CD14-positive monocyte (primary cell): ENCODE measurements at regions not wholly inside any gene's neighbourhood (a gene's known extent, or its start where the extent isn't known, plus 50 kb on each side); places are given as distances from the start of the nearest gene placed in this dataset.

Experiments used
- DNase-seq, 3 donors: peaks; one replicate each; pipeline ENCODE4 v3.0.0-alpha.2; 2011 to 2022
- H2AFZ ChIP-seq: 2 replicates; pipeline ENCODE4 v1.6.0; 2012; ENCODE audit warnings: mild to moderate bottlenecking, low read depth, low read length, inconsistent platforms; ENCODE audit not compliant: insufficient read depth, poor library complexity, severe bottlenecking
- H3K27ac ChIP-seq, 2 donors: 1 replicate in 1 of 2; 2 replicates in 1 of 2; pipeline ENCODE4 v1.5.1; 2012 to 2013; ENCODE audit warnings: low read length in 2 of 2, control low read depth in 1 of 2, inconsistent platforms in 1 of 2, low read depth in 1 of 2, mild to moderate bottlenecking in 1 of 2
- H3K27me3 ChIP-seq, 2 donors: one replicate each; pipeline versions ENCODE4 v1.6.0 to v1.6.1; 2011 to 2013; ENCODE audit warnings: low read length in 2 of 2; ENCODE audit not compliant: control insufficient read depth in 2 of 2, insufficient read depth in 2 of 2
- H3K36me3 ChIP-seq, 2 donors: replicated peaks in 1 of 2; 1 replicate in 1 of 2; 2 replicates in 1 of 2; pipeline versions ENCODE4 v1.5.1 to v1.6.1; 2012 to 2013; ENCODE audit warnings: low read length in 2 of 2, control low read depth in 1 of 2, inconsistent platforms in 1 of 2, mild to moderate bottlenecking in 1 of 2; ENCODE audit not compliant: insufficient read depth in 2 of 2, control insufficient read depth in 1 of 2
- H3K4me1 ChIP-seq, 2 donors: 1 replicate in 1 of 2; 2 replicates in 1 of 2; pipeline versions ENCODE4 v1.5.1 to v1.6.1; 2012 to 2013; ENCODE audit warnings: low read length in 2 of 2, control low read depth in 1 of 2, inconsistent platforms in 1 of 2, mild to moderate bottlenecking in 1 of 2, moderate library complexity in 1 of 2; ENCODE audit not compliant: insufficient read depth in 2 of 2, control insufficient read depth in 1 of 2
- H3K4me2 ChIP-seq: replicated peaks from 2 replicates; pipeline ENCODE3; 2012; ENCODE audit warnings: low read length, moderate library complexity, mild to moderate bottlenecking; ENCODE audit not compliant: poor library complexity, severe bottlenecking; ENCODE audit errors: extremely low read depth
- H3K4me3 ChIP-seq, 3 experiments: fragments of 200-600 bp in 1 of 3; sonication (generic) in 1 of 3; replicated peaks in 1 of 3; 1 replicate in 2 of 3; 2 replicates in 1 of 3; pipeline ENCODE4 v1.5.1; 2011 to 2013; ENCODE audit warnings: low read length in 3 of 3, mild to moderate bottlenecking in 3 of 3, control low read depth in 2 of 3, low read depth in 2 of 3, inconsistent platforms in 1 of 3, moderate library complexity in 1 of 3
- H3K79me2 ChIP-seq: 2 replicates; pipeline ENCODE4 v1.6.0; 2012; ENCODE audit warnings: mild to moderate bottlenecking, control low read depth, inconsistent platforms, low read length, moderate library complexity; ENCODE audit not compliant: insufficient read depth
- H3K9ac ChIP-seq: 2 replicates; pipeline ENCODE4 v1.6.0; 2017; ENCODE audit warnings: low read length, mild to moderate bottlenecking; ENCODE audit not compliant: insufficient read depth, poor library complexity, severe bottlenecking
- H3K9me3 ChIP-seq, 2 donors: replicated peaks in 1 of 2; 1 replicate in 1 of 2; 2 replicates in 1 of 2; pipeline versions ENCODE4 v1.5.1 to v1.6.1; 2012 to 2013; ENCODE audit warnings: low read length in 2 of 2, control low read depth in 1 of 2; ENCODE audit not compliant: control insufficient read depth in 1 of 2, insufficient read depth in 1 of 2
- H4K20me1 ChIP-seq: 2 replicates; pipeline ENCODE4 v1.6.0; 2012; ENCODE audit warnings: mild to moderate bottlenecking, low read length, control low read depth, moderate library complexity; ENCODE audit not compliant: insufficient read depth
- H3K27ac Mint-ChIP-seq, 7 donors: one replicate each; pipeline ENCODE4 v1.8.0; 2020; ENCODE audit warnings: mild to moderate bottlenecking in 7 of 7, mixed read lengths in 7 of 7, moderate library complexity in 6 of 7, inconsistent platforms in 2 of 7
- H3K27me3 Mint-ChIP-seq, 3 donors: one replicate each; pipeline ENCODE4 v1.8.0; 2021 to 2022; ENCODE audit warnings: low read depth in 3 of 3, mild to moderate bottlenecking in 3 of 3, mixed read lengths in 3 of 3, moderate library complexity in 3 of 3, inconsistent platforms in 1 of 3
- H3K36me3 Mint-ChIP-seq, 2 donors: one replicate each; pipeline ENCODE4 v1.8.0; 2020; ENCODE audit warnings: mixed read lengths in 2 of 2, inconsistent platforms in 1 of 2, mild to moderate bottlenecking in 1 of 2
- H3K4me1 Mint-ChIP-seq: one replicate; pipeline ENCODE4 v1.8.0; 2020; ENCODE audit warnings: mild to moderate bottlenecking, mixed read lengths
- H3K4me3 Mint-ChIP-seq, 2 donors: one replicate each; pipeline ENCODE4 v1.8.0; 2020; ENCODE audit warnings: mild to moderate bottlenecking in 2 of 2, mixed read lengths in 2 of 2, moderate library complexity in 1 of 2
- H3K9me3 Mint-ChIP-seq, 7 donors: one replicate each; pipeline ENCODE4 v1.8.0; 2020 to 2022; ENCODE audit warnings: mixed read lengths in 7 of 7, mild to moderate bottlenecking in 6 of 7, moderate library complexity in 6 of 7, inconsistent platforms in 2 of 7
- WGBS: methylation state at CpG from one replicate; pipeline ENCODE4 v1.1.5; 2013; ENCODE audit warnings: missing lambda C conversion rate; ENCODE audit not compliant: insufficient coverage; 5-methylcytosine and 5-hydroxymethylcytosine counted together
- intact Hi-C, 2 donors: fragments of 100-400 bp; cut with micrococcal nuclease; formaldehyde crosslinking; loops; one replicate each; pipeline versions ENCODE4 v1.15.0 to v1.15.1; 2023
- TF ChIP-seq, protein P1 (sequence below): fragments of 200-600 bp; IDR thresholded peaks from one replicate; pipeline ENCODE4 v1.8.0; 2022; ENCODE audit warnings: antibody characterized with exemption, mild to moderate bottlenecking

DNA sequence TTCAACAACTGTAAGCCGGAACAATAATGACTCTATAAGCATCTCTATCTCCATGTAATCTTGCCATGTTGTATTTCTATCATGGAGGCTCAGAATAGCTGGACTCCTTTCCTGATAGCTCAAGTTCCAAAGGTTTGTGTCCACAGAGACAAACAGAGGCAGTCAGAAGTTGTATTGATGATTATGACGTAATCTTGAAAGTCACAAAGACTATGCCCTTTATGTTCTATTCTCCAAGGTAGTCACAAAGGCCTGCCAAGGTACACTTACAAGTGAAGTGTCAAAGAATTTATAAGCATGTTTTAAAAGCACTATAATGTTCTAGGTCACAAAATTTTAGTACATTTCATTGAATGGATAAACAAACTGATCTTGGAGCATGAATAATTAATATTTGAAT is 542.2 kb downstream of the CDH11 start:
- no peaks in the 10 kb centered on the region for H3K36me3 ChIP-seq
- no peak overlapping the region for H3K9ac ChIP-seq
- no peaks in the 10 kb centered on the region for H3K9me3 ChIP-seq
- TF ChIP-seq, protein P1, sequence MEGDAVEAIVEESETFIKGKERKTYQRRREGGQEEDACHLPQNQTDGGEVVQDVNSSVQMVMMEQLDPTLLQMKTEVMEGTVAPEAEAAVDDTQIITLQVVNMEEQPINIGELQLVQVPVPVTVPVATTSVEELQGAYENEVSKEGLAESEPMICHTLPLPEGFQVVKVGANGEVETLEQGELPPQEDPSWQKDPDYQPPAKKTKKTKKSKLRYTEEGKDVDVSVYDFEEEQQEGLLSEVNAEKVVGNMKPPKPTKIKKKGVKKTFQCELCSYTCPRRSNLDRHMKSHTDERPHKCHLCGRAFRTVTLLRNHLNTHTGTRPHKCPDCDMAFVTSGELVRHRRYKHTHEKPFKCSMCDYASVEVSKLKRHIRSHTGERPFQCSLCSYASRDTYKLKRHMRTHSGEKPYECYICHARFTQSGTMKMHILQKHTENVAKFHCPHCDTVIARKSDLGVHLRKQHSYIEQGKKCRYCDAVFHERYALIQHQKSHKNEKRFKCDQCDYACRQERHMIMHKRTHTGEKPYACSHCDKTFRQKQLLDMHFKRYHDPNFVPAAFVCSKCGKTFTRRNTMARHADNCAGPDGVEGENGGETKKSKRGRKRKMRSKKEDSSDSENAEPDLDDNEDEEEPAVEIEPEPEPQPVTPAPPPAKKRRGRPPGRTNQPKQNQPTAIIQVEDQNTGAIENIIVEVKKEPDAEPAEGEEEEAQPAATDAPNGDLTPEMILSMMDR = no peak
- H3K9me3 Mint-ChIP-seq = no peaks in the 10 kb centered on the region
- no peak overlapping the region for H2AFZ ChIP-seq
- no peaks in the 10 kb centered on the region for H3K27me3 Mint-ChIP-seq
- no peaks in the 10 kb centered on the region for H3K36me3 Mint-ChIP-seq
- no peaks in the 10 kb centered on the region for H4K20me1 ChIP-seq
- H3K4me2 ChIP-seq = no peak overlapping the region
- H3K4me3 ChIP-seq = no peak overlapping the region
- no peak for DNase-seq
- no peaks in the 10 kb centered on the region for H3K4me1 Mint-ChIP-seq
- 80% methylated on average over 1 of the region's 2 CpGs for whole genome bisulfite sequencing
- no peaks in the 10 kb centered on the region for H3K27me3 ChIP-seq
- H3K4me1 ChIP-seq = no peaks in the 10 kb centered on the region
- no peak overlapping the region for H3K27ac Mint-ChIP-seq
- H3K79me2 ChIP-seq = no peaks in the 10 kb centered on the region
- H3K27ac ChIP-seq = no peak overlapping the region
- no peak overlapping the region for H3K4me3 Mint-ChIP-seq
- intact Hi-C loops = no loop called here

- H3K79me2 ChIP-seq = no peaks in the 10 kb centered on the region
- no peak overlapping the region for H2AFZ ChIP-seq
- no peak overlapping the region for H3K4me2 ChIP-seq
- H3K27me3 Mint-ChIP-seq = peaks cover 0 to 1% (median 0%) of the 10 kb centered on the region in 3 donors
- H3K9ac ChIP-seq = no peak overlapping the region
- intact Hi-C loops = no loop called here
- H3K27me3 ChIP-seq = no peaks in the 10 kb centered on the region
- no peak overlapping the region for H3K27ac ChIP-seq
- 100% methylated on average over 1 of the region's 2 CpGs for WGBS
- H3K4me3 ChIP-seq = no peak overlapping the region
- no peaks in the 10 kb centered on the region for H3K4me1 Mint-ChIP-seq
- H3K9me3 ChIP-seq = no peaks in the 10 kb centered on the region
- H3K4me1 ChIP-seq = no peaks in the 10 kb centered on the region
- TF ChIP-seq, protein P1 = no peak
- no peak for DNase-seq
- no peak overlapping the region for H3K4me3 Mint-ChIP-seq
- H4K20me1 ChIP-seq = no peaks in the 10 kb centered on the region
- no peak overlapping the region for H3K27ac Mint-ChIP-seq
- no peaks in the 10 kb centered on the region for H3K36me3 Mint-ChIP-seq
- H3K36me3 ChIP-seq = no peaks in the 10 kb centered on the region
- peaks cover 0 to 3% (median 0%) of the 10 kb centered on the region in 7 donors for H3K9me3 Mint-ChIP-seq
These were observed 576.1 kb downstream of the CDH11 start for GRCh38 chr16:64545768-64546167.
